ENCODE measurements at regions not wholly inside any gene's neighbourhood (a gene's known extent, or its start where the extent isn't known, plus 50 kb on each side); places are given as distances from the start of the nearest gene placed in this dataset.

DNA sequence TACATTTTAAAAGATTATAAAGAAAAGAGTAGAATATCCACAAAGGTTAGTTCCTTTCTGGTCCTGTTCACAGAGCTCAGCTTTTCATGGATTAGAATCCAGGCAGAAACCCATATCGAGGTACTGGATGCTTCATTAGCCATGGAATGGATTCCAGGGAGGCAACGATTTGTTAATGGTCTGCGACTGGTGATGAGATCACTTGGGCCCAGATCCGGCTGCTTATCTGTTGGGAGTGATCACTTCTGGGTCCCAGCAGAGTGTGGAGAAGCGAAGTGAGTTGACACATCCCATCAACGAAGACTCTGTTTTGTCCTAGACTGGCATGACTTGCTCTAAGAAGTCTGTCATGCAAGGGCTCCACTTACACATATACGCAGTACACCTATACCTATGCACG lies 165.8 kb downstream of the MAF start (continued):
- TF ChIP-seq ZEB1 (IDR thresholded peaks at IDR 0.05; ENCODE audit: insufficient replicate concordance, low read depth) (no peak), CCDC6 (CRISPR knock-in tag; IDR thresholded peaks at IDR 0.05) (no peak), FIP1L1 (IDR thresholded peaks at IDR 0.05; ENCODE audit: borderline replicate concordance, insufficient read depth, low read depth, low read length) (no peak), JDP2 (CRISPR knock-in tag; IDR thresholded peaks at IDR 0.05; ENCODE audit: borderline replicate concordance) (no peak)

DNA sequence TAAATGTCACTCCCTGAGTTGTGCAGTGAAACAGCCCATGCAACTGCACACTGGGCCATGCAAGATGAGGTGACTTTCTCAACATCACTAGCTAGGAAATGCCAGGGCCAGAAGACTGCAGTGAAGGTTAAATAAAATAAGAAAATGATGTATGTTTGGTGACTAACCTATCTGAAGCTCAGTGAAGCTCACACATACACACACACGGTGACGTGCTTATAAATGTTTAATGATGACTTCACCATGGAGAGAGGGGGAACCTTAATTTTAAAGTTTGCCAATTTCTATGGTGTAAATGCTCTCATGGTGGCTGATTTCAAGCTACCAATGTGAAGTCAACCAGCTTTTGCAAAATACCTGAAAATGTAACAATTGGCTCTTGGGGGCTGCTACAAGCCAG lies 166.4 kb downstream of the MAF start:
- Histone ChIP-seq H3K79me2 (ENCODE audit: insufficient read depth, low read length) (no peaks in the 10 kb centered on the region), H4K20me1 (ENCODE audit: insufficient read depth, low read length) (no peaks in the 10 kb centered on the region), H3K27ac (ENCODE audit: extremely low read length, insufficient read depth, low read length) (no peak overlapping the region), H3K27me3 (ENCODE audit: control insufficient read depth in 1 of 2, insufficient read depth in 2 of 2, low read length in 2 of 2) (peaks cover 2 to 25% of the 10 kb centered on the region in 2 experiments; a peak in 1 of 5 replicates), H2AFZ (ENCODE audit: low read length) (no peak overlapping the region), H3K9ac (ENCODE audit: insufficient read depth, low read depth, low read length) (no peak overlapping the region), H3K36me3 (replicated peaks in 1 of 2; ENCODE audit: control insufficient read depth in 1 of 2, insufficient read depth in 2 of 2, low read length in 2 of 2) (no peaks in the 10 kb centered on the region), H3K4me1 (ENCODE audit: insufficient read depth, low read length) (no peaks in the 10 kb centered on the region), H3K9me3 (ENCODE audit: low read length) (no peaks in the 10 kb centered on the region), H3K4me3 (replicated peaks in 1 of 3; ENCODE audit: insufficient read depth in 1 of 3, low read depth in 2 of 3, low read length in 3 of 3) (no peak overlapping the region), H3K4me2 (ENCODE audit: low read depth, low read length) (no peak overlapping the region)
- POLR2A ChIA-PET = no interaction called here
- BruUV-seq (replicated peaks) = no TSS peak
- 37% methylated on average over 2 of the region's 2 CpGs for WGBS (ENCODE audit: low lambda C conversion rate)
- CTCF ChIA-PET (ENCODE audit: low intra/inter-chr PET ratio, low total read pairs) = no interaction called here
- DNase-seq (ENCODE audit: low spot score) (no peak), ATAC-seq (no peak), FAIRE-seq (no peak)
- in situ Hi-C loops (cut with HindIII; ENCODE audit: extremely low pct_ligation_motif_present, low pct_unique_long_range_greater_than_20kb) = no loop called here
- no peak for TF ChIP-seq PHF20 (CRISPR knock-in tag; IDR thresholded peaks at IDR 0.05)
- intact Hi-C loops (cut with micrococcal nuclease; ENCODE audit: unreplicated experiment) = no loop called here

DNA sequence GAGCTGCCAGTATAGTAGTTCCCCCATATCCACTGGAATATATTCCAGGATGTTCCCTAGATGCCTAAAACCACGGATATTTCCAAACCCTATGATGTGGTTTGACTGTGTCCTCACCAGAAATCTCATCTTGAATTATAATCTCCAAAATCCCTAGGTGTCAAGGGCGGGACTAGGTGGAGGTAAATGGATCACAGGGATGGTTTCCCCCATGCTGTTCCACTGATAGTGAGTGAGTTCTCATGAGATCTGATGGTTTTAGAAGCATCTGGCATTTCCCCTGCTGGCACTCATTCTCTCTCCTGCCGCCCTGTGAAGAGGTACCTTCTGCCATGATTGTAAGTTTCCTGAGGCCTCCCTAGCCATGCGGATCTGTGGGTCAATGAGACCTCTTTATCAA lies 168.6 kb downstream of the MAF start:
- Histone ChIP-seq H3K4me3 (replicated peaks in 1 of 3; ENCODE audit: insufficient read depth in 1 of 3, low read depth in 2 of 3, low read length in 3 of 3) (no peak overlapping the region), H3K4me1 (ENCODE audit: insufficient read depth, low read length) (no peaks in the 10 kb centered on the region), H3K36me3 (replicated peaks in 1 of 2; ENCODE audit: control insufficient read depth in 1 of 2, insufficient read depth in 2 of 2, low read length in 2 of 2) (no peaks in the 10 kb centered on the region), H3K79me2 (ENCODE audit: insufficient read depth, low read length) (no peaks in the 10 kb centered on the region), H3K27me3 (ENCODE audit: control insufficient read depth in 1 of 2, insufficient read depth in 2 of 2, low read length in 2 of 2) (peaks cover 0 to 18% of the 10 kb centered on the region in 2 experiments; a peak in 1 of 5 replicates), H2AFZ (ENCODE audit: low read length) (no peak overlapping the region), H4K20me1 (ENCODE audit: insufficient read depth, low read length) (no peaks in the 10 kb centered on the region), H3K4me2 (ENCODE audit: low read depth, low read length) (no peak overlapping the region), H3K27ac (ENCODE audit: extremely low read length, insufficient read depth, low read length) (no peak overlapping the region), H3K9me3 (ENCODE audit: low read length) (no peaks in the 10 kb centered on the region), H3K9ac (ENCODE audit: insufficient read depth, low read depth, low read length) (no peak overlapping the region)
- no TSS peak for BruUV-seq (replicated peaks)
- POLR2A ChIA-PET = no interaction called here
- FAIRE-seq (no peak), ATAC-seq (no peak), DNase-seq (ENCODE audit: low spot score) (no peak)
- in situ Hi-C loops (cut with HindIII; ENCODE audit: extremely low pct_ligation_motif_present, low pct_unique_long_range_greater_than_20kb) = no loop called here
- intact Hi-C loops (cut with micrococcal nuclease; ENCODE audit: unreplicated experiment) = no loop called here
- CTCF ChIA-PET (ENCODE audit: low intra/inter-chr PET ratio, low total read pairs) = no interaction called here
- 3% methylated on average over 4 of the region's 4 CpGs for WGBS (ENCODE audit: low lambda C conversion rate)
- TF ChIP-seq FOXK1 (CRISPR knock-in tag; IDR thresholded peaks at IDR 0.05; ENCODE audit: borderline replicate concordance, low read depth) = no peak
- TF ChIP-seq ZNF383 (CRISPR knock-in tag; IDR thresholded peaks at IDR 0.05; ENCODE audit: borderline replicate concordance) = no peak
- TF ChIP-seq, protein P1, sequence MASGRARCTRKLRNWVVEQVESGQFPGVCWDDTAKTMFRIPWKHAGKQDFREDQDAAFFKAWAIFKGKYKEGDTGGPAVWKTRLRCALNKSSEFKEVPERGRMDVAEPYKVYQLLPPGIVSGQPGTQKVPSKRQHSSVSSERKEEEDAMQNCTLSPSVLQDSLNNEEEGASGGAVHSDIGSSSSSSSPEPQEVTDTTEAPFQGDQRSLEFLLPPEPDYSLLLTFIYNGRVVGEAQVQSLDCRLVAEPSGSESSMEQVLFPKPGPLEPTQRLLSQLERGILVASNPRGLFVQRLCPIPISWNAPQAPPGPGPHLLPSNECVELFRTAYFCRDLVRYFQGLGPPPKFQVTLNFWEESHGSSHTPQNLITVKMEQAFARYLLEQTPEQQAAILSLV (CRISPR knock-in tag; IDR thresholded peaks at IDR 0.05; ENCODE audit: borderline replicate concordance) = no peak
- no peak for TF ChIP-seq ZNF501 (CRISPR knock-in tag; IDR thresholded peaks at IDR 0.05)
- TF ChIP-seq YEATS2 (CRISPR knock-in tag; IDR thresholded peaks at IDR 0.05; ENCODE audit: borderline replicate concordance) = no peak
- no peak for TF ChIP-seq ZNF883 (CRISPR knock-in tag; IDR thresholded peaks at IDR 0.05; ENCODE audit: not compliant biosample characterization)
- TF ChIP-seq, protein P2, sequence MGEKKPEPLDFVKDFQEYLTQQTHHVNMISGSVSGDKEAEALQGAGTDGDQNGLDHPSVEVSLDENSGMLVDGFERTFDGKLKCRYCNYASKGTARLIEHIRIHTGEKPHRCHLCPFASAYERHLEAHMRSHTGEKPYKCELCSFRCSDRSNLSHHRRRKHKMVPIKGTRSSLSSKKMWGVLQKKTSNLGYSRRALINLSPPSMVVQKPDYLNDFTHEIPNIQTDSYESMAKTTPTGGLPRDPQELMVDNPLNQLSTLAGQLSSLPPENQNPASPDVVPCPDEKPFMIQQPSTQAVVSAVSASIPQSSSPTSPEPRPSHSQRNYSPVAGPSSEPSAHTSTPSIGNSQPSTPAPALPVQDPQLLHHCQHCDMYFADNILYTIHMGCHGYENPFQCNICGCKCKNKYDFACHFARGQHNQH (CRISPR knock-in tag; IDR thresholded peaks at IDR 0.05) = no peak
- TF ChIP-seq ZNF564 (CRISPR knock-in tag; IDR thresholded peaks at IDR 0.05) = no peak
- no peak for TF ChIP-seq SIN3A (IDR thresholded peaks at IDR 0.05; ENCODE audit: borderline replicate concordance, low read depth, low read length)
- TF ChIP-seq MED13 (CRISPR knock-in tag; IDR thresholded peaks at IDR 0.05) = no peak
- TF ChIP-seq ZNF430 (CRISPR knock-in tag; IDR thresholded peaks at IDR 0.05) = no peak
- TF ChIP-seq ZMYM3 (CRISPR knock-in tag; IDR thresholded peaks at IDR 0.05) = no peak
